ENCODE measurements at regions not wholly inside any gene's neighbourhood (a gene's known extent, or its start where the extent isn't known, plus 50 kb on each side); places are given as distances from the start of the nearest gene placed in this dataset.
"Not testable (repeated sequence)": the region's sequence is repeated elsewhere in the genome, so short reads cannot be mapped to it uniquely, and the experiment has no call there.

DNA sequence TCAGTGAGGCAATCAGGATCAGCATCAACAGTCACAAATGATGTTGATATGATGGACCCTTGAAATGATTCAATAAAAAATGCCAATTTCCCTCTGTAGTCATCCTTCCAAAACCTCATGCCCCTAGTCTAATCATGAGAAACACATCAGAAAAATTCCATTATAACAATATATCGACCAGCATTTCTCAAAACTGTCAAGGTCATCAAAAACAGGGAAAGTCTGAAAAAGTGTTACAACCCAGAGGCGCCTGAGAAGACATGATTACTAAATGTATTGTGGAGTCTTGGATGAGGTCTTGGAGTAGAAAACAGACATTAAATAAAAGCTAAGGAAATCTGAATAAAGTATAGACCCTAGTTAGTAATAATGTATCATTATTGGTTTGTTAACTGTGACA is 133.8 kb downstream of the SLC35B3 start:
- H3K4me1 ChIP-seq (ENCODE audit: control insufficient read depth, extremely low read depth, insufficient read depth, low read length), result no peaks in the 10 kb centered on the region
- H4K20me1 ChIP-seq (ENCODE audit: control insufficient read depth, extremely low read depth, insufficient read depth, low read length), result no peaks in the 10 kb centered on the region
- H2AFZ ChIP-seq (ENCODE audit: low read length), result no peak overlapping the region
- H3K27ac ChIP-seq (ENCODE audit: insufficient read depth, low read length), result no peak overlapping the region
- H3K9me3 ChIP-seq (ENCODE audit: control insufficient read depth, insufficient read depth, low read depth, low read length), result no peaks in the 10 kb centered on the region
- H3K36me3 ChIP-seq (ENCODE audit: control insufficient read depth, insufficient read depth, low read length), result no peaks in the 10 kb centered on the region
- no peak overlapping the region for H3K9ac ChIP-seq (ENCODE audit: insufficient read depth, low read length)
- TF ChIP-seq, protein P1, sequence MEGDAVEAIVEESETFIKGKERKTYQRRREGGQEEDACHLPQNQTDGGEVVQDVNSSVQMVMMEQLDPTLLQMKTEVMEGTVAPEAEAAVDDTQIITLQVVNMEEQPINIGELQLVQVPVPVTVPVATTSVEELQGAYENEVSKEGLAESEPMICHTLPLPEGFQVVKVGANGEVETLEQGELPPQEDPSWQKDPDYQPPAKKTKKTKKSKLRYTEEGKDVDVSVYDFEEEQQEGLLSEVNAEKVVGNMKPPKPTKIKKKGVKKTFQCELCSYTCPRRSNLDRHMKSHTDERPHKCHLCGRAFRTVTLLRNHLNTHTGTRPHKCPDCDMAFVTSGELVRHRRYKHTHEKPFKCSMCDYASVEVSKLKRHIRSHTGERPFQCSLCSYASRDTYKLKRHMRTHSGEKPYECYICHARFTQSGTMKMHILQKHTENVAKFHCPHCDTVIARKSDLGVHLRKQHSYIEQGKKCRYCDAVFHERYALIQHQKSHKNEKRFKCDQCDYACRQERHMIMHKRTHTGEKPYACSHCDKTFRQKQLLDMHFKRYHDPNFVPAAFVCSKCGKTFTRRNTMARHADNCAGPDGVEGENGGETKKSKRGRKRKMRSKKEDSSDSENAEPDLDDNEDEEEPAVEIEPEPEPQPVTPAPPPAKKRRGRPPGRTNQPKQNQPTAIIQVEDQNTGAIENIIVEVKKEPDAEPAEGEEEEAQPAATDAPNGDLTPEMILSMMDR (conservative IDR thresholded peaks at IDR 0.05 in 1 of 2, IDR thresholded peaks at IDR 0.05 in 1 of 2; ENCODE audit: low read depth in 1 of 2, low read length in 2 of 2), result no peak
- no peak for TF ChIP-seq EZH2 (IDR thresholded peaks at IDR 0.05; ENCODE audit: low read length, missing control alignments)
- DNase-seq (ENCODE audit: low read depth in 2 of 2), result no peak
- no peak overlapping the region for H3K4me3 ChIP-seq (replicated peaks in 1 of 4; ENCODE audit: control extremely low read depth in 1 of 4, insufficient read depth in 1 of 4, low read depth in 3 of 4, low read length in 4 of 4)
- no peaks in the 10 kb centered on the region for H3K79me2 ChIP-seq (ENCODE audit: control insufficient read depth, insufficient read depth, low read length)
- H3K27me3 ChIP-seq (ENCODE audit: control insufficient read depth, insufficient read depth, low read length), result no peaks in the 10 kb centered on the region
- no peak overlapping the region for H3K4me2 ChIP-seq (ENCODE audit: extremely low read depth, insufficient read depth, low read length)

DNA sequence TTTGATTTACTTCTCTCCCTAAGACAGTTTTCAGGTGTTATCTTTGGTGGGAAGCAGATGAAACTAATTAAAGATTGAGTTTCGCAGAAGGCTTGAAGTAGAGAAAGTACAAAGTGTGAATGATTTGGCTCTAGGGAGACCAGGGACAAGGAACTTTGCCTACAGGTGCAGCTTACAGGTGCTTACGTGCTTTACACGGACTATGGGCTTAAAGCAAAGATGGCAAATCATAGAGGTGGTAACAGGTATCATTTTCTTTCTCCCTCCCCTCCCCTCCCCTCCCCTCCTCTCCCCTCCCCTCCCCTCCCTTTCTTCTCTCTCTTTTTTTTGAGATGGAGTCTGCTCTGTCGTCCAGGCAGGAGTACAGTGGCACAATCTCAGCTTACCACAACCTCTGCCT is 136.3 kb downstream of the SLC35B3 start:
- H3K4me3 ChIP-seq (replicated peaks in 1 of 4; ENCODE audit: control extremely low read depth in 1 of 4, insufficient read depth in 1 of 4, low read depth in 3 of 4, low read length in 4 of 4), result no peak overlapping the region
- H3K9ac ChIP-seq (ENCODE audit: insufficient read depth, low read length), result no peak overlapping the region
- H3K36me3 ChIP-seq (ENCODE audit: control insufficient read depth, insufficient read depth, low read length), result no peaks in the 10 kb centered on the region
- H3K4me2 ChIP-seq (ENCODE audit: extremely low read depth, insufficient read depth, low read length), result no peak overlapping the region
- no peak for TF ChIP-seq EZH2 (IDR thresholded peaks at IDR 0.05; ENCODE audit: low read length, missing control alignments)
- TF ChIP-seq, protein P1 (conservative IDR thresholded peaks at IDR 0.05 in 1 of 2, IDR thresholded peaks at IDR 0.05 in 1 of 2; ENCODE audit: low read depth in 1 of 2, low read length in 2 of 2), result no peak
- no peak for DNase-seq (ENCODE audit: low read depth in 2 of 2)
- no peaks in the 10 kb centered on the region for H3K27me3 ChIP-seq (ENCODE audit: control insufficient read depth, insufficient read depth, low read length)
- H4K20me1 ChIP-seq (ENCODE audit: control insufficient read depth, extremely low read depth, insufficient read depth, low read length), result no peaks in the 10 kb centered on the region
- no peak overlapping the region for H2AFZ ChIP-seq (ENCODE audit: low read length)
- H3K27ac ChIP-seq (ENCODE audit: insufficient read depth, low read length), result no peak overlapping the region
- H3K4me1 ChIP-seq (ENCODE audit: control insufficient read depth, extremely low read depth, insufficient read depth, low read length), result no peaks in the 10 kb centered on the region
- no peaks in the 10 kb centered on the region for H3K9me3 ChIP-seq (ENCODE audit: control insufficient read depth, insufficient read depth, low read depth, low read length)
- H3K79me2 ChIP-seq (ENCODE audit: control insufficient read depth, insufficient read depth, low read length), result no peaks in the 10 kb centered on the region

DNA sequence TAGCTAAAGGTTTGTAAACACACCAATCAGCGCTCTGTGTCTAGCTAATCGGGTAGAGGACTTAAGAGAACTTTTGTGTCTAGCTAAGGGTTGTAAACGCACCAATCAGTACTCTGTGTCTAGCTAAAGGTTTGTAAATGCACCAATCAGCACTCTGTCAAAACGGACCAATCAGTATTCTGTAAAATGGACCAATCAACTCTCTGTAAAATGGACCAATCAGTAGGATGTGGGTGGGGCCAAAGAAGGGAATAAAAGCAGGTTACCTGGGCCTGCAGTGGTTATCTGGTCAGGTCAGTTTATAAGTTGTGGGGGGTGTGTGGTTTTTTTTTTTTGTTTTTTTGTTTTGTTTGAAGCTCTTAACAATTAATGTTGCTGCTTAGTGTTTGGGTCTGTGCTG is 152.4 kb downstream of the SLC35B3 start:
- H3K9me3 ChIP-seq (ENCODE audit: control insufficient read depth, insufficient read depth, low read depth, low read length); H3K27me3 ChIP-seq (ENCODE audit: control insufficient read depth, insufficient read depth, low read length); H3K9ac ChIP-seq (ENCODE audit: insufficient read depth, low read length); H3K4me2 ChIP-seq (ENCODE audit: extremely low read depth, insufficient read depth, low read length); H3K4me3 ChIP-seq (replicated peaks in 1 of 4; ENCODE audit: control extremely low read depth in 1 of 4, insufficient read depth in 1 of 4, low read depth in 3 of 4, low read length in 4 of 4); H3K4me1 ChIP-seq (ENCODE audit: control insufficient read depth, extremely low read depth, insufficient read depth, low read length); H3K27ac ChIP-seq (ENCODE audit: insufficient read depth, low read length); H3K79me2 ChIP-seq (ENCODE audit: control insufficient read depth, insufficient read depth, low read length); H2AFZ ChIP-seq (ENCODE audit: low read length); H4K20me1 ChIP-seq (ENCODE audit: control insufficient read depth, extremely low read depth, insufficient read depth, low read length); H3K36me3 ChIP-seq (ENCODE audit: control insufficient read depth, insufficient read depth, low read length); DNase-seq (ENCODE audit: low read depth in 2 of 2): not testable (repeated sequence)

DNA sequence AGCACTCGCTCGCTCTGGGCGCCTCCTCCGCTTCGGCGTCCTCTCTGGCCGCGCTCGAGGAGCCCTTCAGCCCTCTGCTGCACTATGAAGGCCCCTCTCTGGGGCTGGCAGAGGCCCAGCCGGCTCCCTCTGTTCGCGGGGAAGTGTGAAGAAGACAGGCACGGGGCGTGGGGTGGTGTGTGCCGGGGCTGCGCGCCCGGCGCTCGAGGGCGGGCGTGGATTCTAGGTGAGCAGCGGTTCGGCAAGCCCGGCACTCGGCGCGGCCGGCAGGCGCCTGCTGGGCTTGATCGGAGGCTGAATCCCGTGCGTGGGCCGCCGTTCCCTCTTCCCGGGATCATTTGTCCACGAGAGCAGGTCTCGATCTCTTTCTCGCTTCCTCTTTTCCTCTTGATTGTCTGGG is 153.0 kb downstream of the SLC35B3 start:
- H3K4me3 ChIP-seq (replicated peaks in 1 of 4; ENCODE audit: control extremely low read depth in 1 of 4, insufficient read depth in 1 of 4, low read depth in 3 of 4, low read length in 4 of 4), result no peak overlapping the region
- H3K9ac ChIP-seq (ENCODE audit: insufficient read depth, low read length), result no peak overlapping the region
- H2AFZ ChIP-seq (ENCODE audit: low read length), result no peak overlapping the region
- no peaks in the 10 kb centered on the region for H3K4me1 ChIP-seq (ENCODE audit: control insufficient read depth, extremely low read depth, insufficient read depth, low read length)
- no peak for DNase-seq (ENCODE audit: low read depth in 2 of 2)
- no peaks in the 10 kb centered on the region for H3K9me3 ChIP-seq (ENCODE audit: control insufficient read depth, insufficient read depth, low read depth, low read length)
- H4K20me1 ChIP-seq (ENCODE audit: control insufficient read depth, extremely low read depth, insufficient read depth, low read length), result no peaks in the 10 kb centered on the region
- TF ChIP-seq EZH2 (IDR thresholded peaks at IDR 0.05; ENCODE audit: low read length, missing control alignments), result no peak
- TF ChIP-seq, protein P1 (conservative IDR thresholded peaks at IDR 0.05 in 1 of 2, IDR thresholded peaks at IDR 0.05 in 1 of 2; ENCODE audit: low read depth in 1 of 2, low read length in 2 of 2), result no peak
- no peaks in the 10 kb centered on the region for H3K79me2 ChIP-seq (ENCODE audit: control insufficient read depth, insufficient read depth, low read length)
- no peak overlapping the region for H3K4me2 ChIP-seq (ENCODE audit: extremely low read depth, insufficient read depth, low read length)
- no peaks in the 10 kb centered on the region for H3K27me3 ChIP-seq (ENCODE audit: control insufficient read depth, insufficient read depth, low read length)
- no peaks in the 10 kb centered on the region for H3K36me3 ChIP-seq (ENCODE audit: control insufficient read depth, insufficient read depth, low read length)
- no peak overlapping the region for H3K27ac ChIP-seq (ENCODE audit: insufficient read depth, low read length)
